Smooth muscle cell (in vitro differentiated cells): ENCODE measurements at regions not wholly inside any gene's neighbourhood (a gene's known extent, or its start where the extent isn't known, plus 50 kb on each side); places are given as distances from the start of the nearest gene placed in this dataset.
A peak's percentile ranks its signal among the peaks of the same experiment; 100 is the strongest.

Experiments
- DNase-seq: peaks from one replicate; lab custom pipeline; 2025; ENCODE audit not compliant: unreplicated experiment; lab: John Stamatoyannopoulos, UW
- H2AFZ ChIP-seq: fragments of 200-600 bp; sonication (generic); 2 replicates; pipeline ENCODE4 v1.6.0; 2016; ENCODE audit warnings: antibody characterized with exemption, low read depth, mild to moderate bottlenecking
- H3F3A ChIP-seq: fragments of 200-600 bp; sonication (generic); 2 replicates; pipeline ENCODE4 v1.6.0; 2017; ENCODE audit warnings: antibody characterized with exemption, low read depth
- H3K27ac ChIP-seq: fragments of 200-600 bp; sonication (generic); 2 replicates; pipeline ENCODE4 v1.5.1; 2016; ENCODE audit warnings: low read depth, mild to moderate bottlenecking
- H3K27me3 ChIP-seq: fragments of 200-600 bp; sonication (generic); 2 replicates; pipeline ENCODE4 v1.6.1; 2016; ENCODE audit warnings: low read depth, mild to moderate bottlenecking
- H3K36me3 ChIP-seq: fragments of 200-600 bp; sonication (generic); 2 replicates; pipeline ENCODE4 v1.5.1; 2016; ENCODE audit warnings: low read depth
- H3K4me1 ChIP-seq: fragments of 200-600 bp; sonication (generic); 2 replicates; pipeline ENCODE4 v1.5.1; 2016; ENCODE audit warnings: low read depth
- H3K4me2 ChIP-seq: fragments of 200-600 bp; sonication (generic); 2 replicates; pipeline ENCODE4 v1.6.0; 2016; ENCODE audit warnings: mild to moderate bottlenecking
- H3K4me3 ChIP-seq: fragments of 200-600 bp; sonication (generic); 2 replicates; pipeline ENCODE4 v1.5.1; 2016; ENCODE audit warnings: mild to moderate bottlenecking
- H3K79me2 ChIP-seq: fragments of 200-600 bp; sonication (generic); 2 replicates; pipeline ENCODE4 v1.6.0; 2016; ENCODE audit warnings: low read depth, mild to moderate bottlenecking
- H3K9ac ChIP-seq: fragments of 200-600 bp; sonication (generic); 2 replicates; pipeline ENCODE4 v1.6.0; 2016; ENCODE audit warnings: low read depth
- H3K9me3 ChIP-seq: fragments of 200-600 bp; sonication (generic); replicated peaks from 2 replicates; pipeline ENCODE4 v1.5.1; 2016; ENCODE audit warnings: low read depth
- H4K20me1 ChIP-seq: fragments of 200-600 bp; sonication (generic); 2 replicates; pipeline ENCODE4 v1.6.0; 2016; ENCODE audit warnings: low read depth
- CTCF ChIP-seq: fragments of 200-600 bp; sonication (generic); IDR thresholded peaks from 2 replicates; pipeline ENCODE4 v1.5.1; 2017; ENCODE audit warnings: borderline replicate concordance, mild to moderate bottlenecking, antibody characterized with exemption; ENCODE audit not compliant: insufficient read depth, poor library complexity, severe bottlenecking
- WGBS: methylation state at CpG from one replicate; pipeline ENCODE4 v1.1.7; 2016; ENCODE audit warnings: low lambda C conversion rate; 5-methylcytosine and 5-hydroxymethylcytosine counted together

- H2AFZ ChIP-seq: no peak overlapping the region
- no peaks in the 10 kb centered on the region for H3K9me3 ChIP-seq
- peak overlapping the region; percentile 56 for H3K4me2 ChIP-seq
- no peak overlapping the region for H3K9ac ChIP-seq
- no peak for TF ChIP-seq CTCF
- no peak overlapping the region for H3K27ac ChIP-seq
- H3K36me3 ChIP-seq: no peaks in the 10 kb centered on the region
- no peaks in the 10 kb centered on the region for H4K20me1 ChIP-seq
- no peaks in the 10 kb centered on the region for H3F3A ChIP-seq
- no peaks in the 10 kb centered on the region for H3K27me3 ChIP-seq
- DNase-seq: no peak
- 32% methylated on average over 3 of the region's 3 CpGs for WGBS
- peaks cover 13% of the 10 kb centered on the region for H3K4me1 ChIP-seq
- no peak overlapping the region for H3K4me3 ChIP-seq
- no peaks in the 10 kb centered on the region for H3K79me2 ChIP-seq
These were observed 182.1 kb upstream of the NUDT6 start for GRCh38 chr4:123104310-123105025.

GRCh38 chr4:123105026-123105420 lies 182.6 kb upstream of the NUDT6 start:
- peak overlapping the region; percentile 56 for H3K4me2 ChIP-seq
- H3K4me3 ChIP-seq: no peak overlapping the region
- WGBS: 43% methylated on average over 5 of the region's 5 CpGs
- no peak overlapping the region for H2AFZ ChIP-seq
- DNase-seq: no peak
- no peaks in the 10 kb centered on the region for H3F3A ChIP-seq
- H3K4me1 ChIP-seq: peaks cover 13% of the 10 kb centered on the region
- no peaks in the 10 kb centered on the region for H4K20me1 ChIP-seq
- no peak overlapping the region for H3K9ac ChIP-seq
- no peak for TF ChIP-seq CTCF
- H3K36me3 ChIP-seq: no peaks in the 10 kb centered on the region
- no peaks in the 10 kb centered on the region for H3K79me2 ChIP-seq
- H3K27me3 ChIP-seq: no peaks in the 10 kb centered on the region
- no peaks in the 10 kb centered on the region for H3K9me3 ChIP-seq
- no peak overlapping the region for H3K27ac ChIP-seq

GRCh38 chr4:123106747-123107146 lies 184.3 kb upstream of the NUDT6 start:
- no peak overlapping the region for H3K4me2 ChIP-seq
- H3K27ac ChIP-seq: no peak overlapping the region
- H2AFZ ChIP-seq: no peak overlapping the region
- H3K4me3 ChIP-seq: no peak overlapping the region
- H3K36me3 ChIP-seq: no peaks in the 10 kb centered on the region
- H3K79me2 ChIP-seq: no peaks in the 10 kb centered on the region
- no peak for TF ChIP-seq CTCF
- 96% methylated on average over 8 of the region's 8 CpGs for WGBS
- no peaks in the 10 kb centered on the region for H3F3A ChIP-seq
- no peaks in the 10 kb centered on the region for H3K27me3 ChIP-seq
- H3K9ac ChIP-seq: no peak overlapping the region
- DNase-seq: no peak
- H3K4me1 ChIP-seq: peaks cover 13% of the 10 kb centered on the region
- no peaks in the 10 kb centered on the region for H4K20me1 ChIP-seq
- no peaks in the 10 kb centered on the region for H3K9me3 ChIP-seq
